CD1c-positive myeloid dendritic cell (primary cell): ENCODE measurements at regions not wholly inside any gene's neighbourhood (a gene's known extent, or its start where the extent isn't known, plus 50 kb on each side); places are given as distances from the start of the nearest gene placed in this dataset.

Experiments used
- DNase-seq: peaks from one replicate; pipeline ENCODE4 v3.0.0-alpha.2; 2016; ENCODE audit errors: extremely low spot score

DNA sequence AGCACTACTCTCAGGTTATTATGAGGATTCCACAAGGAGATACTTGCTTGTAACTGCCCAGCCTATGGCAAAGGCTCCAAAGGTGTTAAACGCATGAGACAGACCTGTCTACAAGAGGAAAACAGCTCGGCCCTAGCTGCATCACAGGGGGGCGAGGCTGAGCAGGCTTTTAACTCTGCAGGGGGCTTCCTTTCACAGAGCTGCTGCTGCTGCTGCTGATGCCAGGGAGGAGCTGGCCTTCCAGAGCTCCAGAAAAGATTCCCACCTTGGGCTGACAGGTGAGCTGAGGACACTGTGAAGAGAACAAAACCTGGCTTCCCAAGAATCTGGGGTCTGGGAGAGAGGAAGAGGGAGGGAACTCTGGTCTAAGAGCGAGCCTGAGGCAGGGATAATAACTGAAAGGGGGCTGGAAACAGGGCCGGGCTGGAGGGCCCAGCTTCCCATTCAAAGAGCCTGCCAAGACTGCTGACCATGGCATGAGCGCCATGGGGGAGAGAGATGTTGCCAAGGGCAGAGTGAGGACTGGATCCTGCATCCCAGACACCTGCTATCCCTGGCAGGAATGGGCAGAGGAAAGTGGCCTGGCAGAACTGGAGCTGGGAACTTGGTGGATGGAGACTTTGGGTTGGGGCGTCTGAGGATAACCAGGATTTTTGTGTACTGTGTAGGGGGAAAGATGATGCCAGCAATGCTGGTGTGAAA is 211.1 kb upstream of the LRFN2 start:
- no peak for DNase-seq

DNA sequence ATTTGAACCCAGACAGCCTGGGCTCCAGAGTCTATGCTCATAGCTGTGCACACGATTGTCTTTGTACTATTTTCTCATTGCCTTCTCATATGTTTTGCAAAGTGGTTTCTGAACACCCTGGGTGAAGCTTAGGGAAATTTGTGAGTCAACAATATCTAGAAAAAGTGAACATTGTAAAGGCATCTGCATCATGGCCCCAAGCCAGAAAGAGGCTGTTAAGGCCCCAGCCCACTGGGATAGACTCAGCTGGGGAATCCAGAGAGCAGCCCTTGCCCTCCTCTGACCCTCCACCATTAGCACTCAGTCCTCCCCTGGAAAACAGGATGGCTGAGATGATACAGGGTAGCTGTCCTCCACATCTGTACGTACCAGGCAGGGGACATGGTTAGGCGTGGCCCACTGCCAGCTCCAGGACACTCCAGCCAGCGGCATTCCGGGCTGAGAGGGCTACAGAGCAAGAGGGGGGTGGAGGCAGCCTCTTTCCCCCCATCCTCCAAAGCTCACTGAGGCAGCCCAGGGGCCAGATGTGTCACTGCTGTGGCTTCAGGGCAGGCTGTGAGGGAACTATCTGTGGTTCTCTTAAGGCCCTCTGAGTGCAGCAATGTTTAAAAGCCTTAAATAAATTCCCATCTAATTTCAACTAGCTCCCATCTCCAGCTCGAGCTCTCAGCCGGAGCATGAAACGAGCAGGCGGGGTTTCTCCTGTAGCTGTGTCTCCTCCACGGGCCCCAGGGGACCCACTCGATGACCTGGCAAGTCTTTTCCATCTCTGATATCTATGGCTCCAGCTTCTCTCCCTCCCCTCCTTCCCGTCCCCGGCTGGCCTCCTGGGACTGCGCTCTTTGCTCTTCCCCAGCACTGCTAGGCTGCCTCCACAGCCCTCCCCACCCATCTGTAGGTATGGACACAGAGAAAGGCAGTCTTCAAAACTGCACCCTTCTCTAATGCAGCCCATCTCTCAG is 209.4 kb upstream of the LRFN2 start:
- DNase-seq, result no peak

DNA sequence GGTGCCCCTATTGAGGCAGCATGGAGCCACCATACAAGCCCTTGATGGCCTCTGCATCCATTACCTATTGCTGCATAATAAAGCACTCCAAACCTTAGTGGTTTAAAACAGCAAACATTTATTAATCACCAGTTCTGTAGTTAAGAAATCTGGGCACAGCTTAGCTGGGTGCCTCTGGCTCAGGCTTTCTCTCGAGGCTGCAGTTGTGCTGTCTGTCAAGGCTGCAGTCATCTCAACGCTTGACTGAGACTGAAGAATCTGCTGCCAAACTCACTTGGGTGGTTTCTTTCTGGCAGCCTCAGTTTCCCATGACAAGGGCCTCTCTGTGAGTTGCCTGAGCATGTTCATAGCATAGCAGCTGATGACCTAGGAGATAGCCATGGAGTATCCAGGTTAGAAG is 207.4 kb upstream of the LRFN2 start:
- DNase-seq, result no peak

- DNase-seq, result no peak
Measured at GRCh38 chr6:40792183-40792582, 205.0 kb upstream of the LRFN2 start.

DNA sequence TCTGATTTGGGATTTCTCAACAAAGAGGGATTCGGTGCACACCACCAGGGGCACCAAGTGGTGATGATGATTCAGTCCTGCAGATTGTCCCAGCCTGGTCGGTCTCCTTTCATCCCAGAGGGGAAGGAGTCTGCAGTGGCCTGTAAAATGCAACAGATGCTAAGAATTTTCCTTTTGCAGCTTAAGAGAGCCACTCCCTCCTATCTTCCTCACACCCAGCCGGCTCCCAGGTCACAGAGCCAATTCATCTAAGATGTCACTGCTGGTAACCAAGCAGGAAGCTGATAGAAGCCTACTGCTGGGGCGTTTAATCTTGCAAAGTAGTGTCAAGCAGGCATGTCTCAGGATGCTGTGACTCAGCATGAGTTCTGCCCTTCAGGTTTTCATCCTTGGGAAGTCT is 203.8 kb upstream of the LRFN2 start:
- DNase-seq, result no peak

GRCh38 chr6:40788661-40789655 is 201.8 kb upstream of the LRFN2 start:
- no peak for DNase-seq

- DNase-seq, result no peak
Measured at GRCh38 chr6:40782355-40782754, 195.2 kb upstream of the LRFN2 start.

DNA sequence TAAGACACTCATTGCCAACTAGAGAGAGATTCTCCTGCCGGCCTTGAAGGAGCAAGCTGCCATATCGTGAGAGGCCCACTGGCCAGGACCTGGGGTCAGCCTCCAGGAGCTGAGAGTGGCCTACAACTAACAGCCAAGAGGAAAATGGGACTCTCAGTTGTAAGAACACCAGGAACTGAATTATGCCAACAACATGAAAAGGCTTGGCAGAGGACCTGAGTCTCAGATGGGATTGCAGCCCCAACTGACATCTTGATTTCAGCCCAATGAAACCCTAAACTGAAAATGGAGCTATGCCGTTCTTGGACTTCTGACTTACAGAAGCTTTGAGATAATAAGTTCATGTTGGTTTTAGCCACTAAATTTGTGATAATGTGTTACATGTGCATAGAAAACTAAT is 193.5 kb upstream of the LRFN2 start:
- DNase-seq, result no peak

DNA sequence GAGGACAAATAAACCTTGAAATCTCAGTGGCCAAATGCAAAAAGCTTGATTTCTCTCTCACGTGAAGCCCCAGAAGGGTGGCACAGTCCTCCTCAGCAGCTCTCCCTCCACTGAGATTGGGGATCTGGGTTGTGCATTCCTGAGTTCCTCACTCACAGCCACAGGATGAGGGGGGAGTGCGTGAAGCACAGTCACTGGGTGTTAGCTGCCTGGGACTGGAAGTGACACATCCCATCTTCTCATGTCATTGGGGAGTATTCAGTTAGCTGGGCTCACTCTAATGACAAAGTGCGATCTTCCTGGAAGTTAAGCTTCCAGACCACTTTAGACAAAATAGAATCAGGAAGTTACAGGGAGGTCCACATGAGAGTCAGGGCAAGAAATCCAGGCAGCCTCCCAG is 192.2 kb upstream of the LRFN2 start:
- no peak for DNase-seq

- DNase-seq, result no peak
Measured at GRCh38 chr6:40778918-40779317, 191.8 kb upstream of the LRFN2 start.

GRCh38 chr6:40778196-40778595 is 191.0 kb upstream of the LRFN2 start:
- no peak for DNase-seq

DNA sequence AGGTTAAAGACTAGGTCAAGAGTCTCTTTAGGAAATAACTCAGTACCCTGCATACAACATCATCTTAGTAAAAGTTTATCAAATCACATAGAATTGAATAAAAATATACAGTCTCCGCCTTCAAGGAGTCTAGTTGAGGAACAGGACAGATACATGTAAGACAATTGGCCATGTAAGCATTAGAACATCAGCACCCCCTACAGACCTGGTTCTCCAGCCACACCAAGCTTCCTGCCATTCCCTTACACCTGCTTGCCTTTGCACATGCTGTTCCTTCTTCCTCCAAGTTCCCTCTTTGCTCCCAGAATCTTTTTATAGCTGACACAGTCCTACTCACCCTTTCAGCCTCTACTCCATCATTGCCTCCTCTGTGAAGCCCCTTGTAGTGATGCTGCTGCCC is 187.8 kb upstream of the LRFN2 start:
- no peak for DNase-seq

- no peak for DNase-seq
Measured at GRCh38 chr6:40770794-40771193, 183.6 kb upstream of the LRFN2 start.

DNA sequence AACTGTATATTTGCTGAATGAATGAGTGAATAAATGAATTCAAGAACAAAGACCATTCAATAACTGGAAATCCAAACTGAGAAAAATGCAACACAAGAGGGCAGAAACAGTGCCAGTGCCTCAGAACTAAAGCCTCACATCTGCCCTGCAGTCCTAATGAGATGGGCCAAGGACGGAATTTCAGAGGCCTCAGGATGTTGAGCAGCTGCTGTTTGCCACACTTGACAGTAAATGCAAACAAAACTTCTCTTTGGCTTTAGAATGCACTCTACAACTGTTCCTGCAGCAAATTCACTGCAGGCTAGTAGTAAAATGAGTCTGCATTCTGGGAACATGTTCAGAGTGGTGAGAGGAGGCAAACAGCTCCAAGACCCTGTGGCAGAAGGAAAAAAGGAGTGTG is 177.6 kb upstream of the LRFN2 start:
- DNase-seq, result no peak

DNA sequence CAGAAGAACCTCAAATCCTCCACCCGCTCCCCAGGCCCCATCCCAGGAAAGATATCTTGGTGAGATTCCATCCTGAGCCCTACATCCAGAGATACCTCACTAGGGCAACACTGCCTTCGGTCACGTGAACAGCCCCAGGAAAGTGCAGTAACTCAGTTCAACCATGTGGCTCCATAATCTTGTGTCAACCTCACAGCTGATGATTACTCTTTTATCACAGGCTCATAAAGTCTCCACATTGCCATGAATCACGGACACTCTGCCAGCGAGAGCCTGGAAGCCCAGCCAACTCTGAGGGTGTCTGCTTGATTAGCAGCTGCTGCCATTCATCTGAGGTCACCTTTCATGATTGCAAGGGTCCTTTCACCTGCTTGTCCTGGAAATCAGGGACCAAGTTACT is 175.8 kb upstream of the LRFN2 start:
- DNase-seq, result no peak

DNA sequence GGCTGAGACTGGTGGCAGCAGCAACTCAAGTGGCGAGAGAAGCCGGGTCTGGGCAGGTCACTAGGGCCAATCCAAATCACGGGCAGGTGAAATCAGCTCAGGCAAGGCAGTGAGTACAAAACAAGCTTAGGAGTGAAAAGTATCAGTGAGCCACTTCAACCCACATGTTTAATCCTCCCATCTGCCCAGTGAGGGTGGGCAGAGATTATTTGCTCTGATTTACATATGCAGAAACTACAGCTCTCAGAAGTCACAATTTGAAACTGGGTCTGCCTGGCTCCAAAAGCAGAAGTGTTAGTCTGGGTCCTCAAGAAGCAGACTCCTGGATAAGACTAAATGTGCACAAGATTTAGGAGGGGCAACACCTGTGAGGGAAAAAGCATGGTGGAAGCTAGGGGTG is 173.7 kb upstream of the LRFN2 start:
- no peak for DNase-seq

- no peak for DNase-seq
Measured at GRCh38 chr6:40759838-40760237, 172.7 kb upstream of the LRFN2 start.

DNA sequence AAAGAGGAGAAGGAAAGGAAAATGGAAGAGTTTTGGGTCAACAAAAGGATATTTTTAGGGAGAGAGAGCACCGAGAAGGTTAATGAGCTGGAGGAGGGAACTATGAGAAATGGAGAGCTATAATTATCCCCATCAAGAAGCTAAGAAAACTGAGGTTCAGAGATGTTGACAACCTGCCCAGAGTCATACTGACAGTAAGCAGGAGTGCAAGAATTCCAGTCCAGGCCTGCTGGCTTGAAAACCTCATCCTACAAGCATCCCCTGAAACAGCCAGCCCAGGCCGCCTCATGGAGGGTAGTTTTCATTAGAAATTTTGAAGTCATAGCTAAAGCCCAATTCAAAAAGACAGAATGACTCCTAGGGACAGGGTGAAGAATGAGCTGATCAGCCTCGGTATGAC is 172.1 kb upstream of the LRFN2 start:
- no peak for DNase-seq

- peak; percentile 8 for DNase-seq
Measured at GRCh38 chr6:40755749-40756452, 168.7 kb upstream of the LRFN2 start.

DNA sequence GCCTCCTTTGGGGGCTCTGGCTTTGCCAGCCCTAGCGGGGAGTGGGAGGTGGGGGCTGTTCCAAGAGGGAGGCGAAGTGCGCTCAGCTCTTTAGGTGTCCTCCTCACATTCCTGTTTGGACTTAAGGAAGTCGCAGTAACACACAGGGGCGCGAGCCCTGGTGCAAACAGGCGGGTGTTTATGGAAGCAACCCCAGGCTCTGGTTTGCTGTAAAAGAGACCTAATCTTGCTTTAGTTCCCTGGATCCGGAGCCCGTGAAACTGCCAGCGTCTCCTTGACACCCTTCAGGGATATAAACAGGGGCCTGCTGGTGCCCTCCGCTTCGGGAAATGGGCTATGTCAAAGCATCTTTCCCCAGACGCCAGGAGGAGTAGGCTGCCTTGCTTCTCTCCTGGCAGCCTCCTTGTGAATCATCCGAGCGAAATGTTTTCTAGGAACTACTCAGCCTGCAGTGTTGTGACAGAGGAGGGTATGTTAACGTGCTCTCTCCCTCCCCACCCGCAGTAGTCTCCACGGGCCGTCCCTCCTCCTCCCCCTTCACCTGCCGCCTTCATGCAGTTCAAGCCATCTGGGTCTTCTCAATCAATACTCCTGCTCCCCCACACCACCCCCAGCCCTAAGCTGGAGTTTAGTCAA is 168.0 kb upstream of the LRFN2 start:
- DNase-seq, result no peak
